ENCODE measurements at regions not wholly inside any gene's neighbourhood (a gene's known extent, or its start where the extent isn't known, plus 50 kb on each side); places are given as distances from the start of the nearest gene placed in this dataset.

GRCh38 chr14:97410667-97411620, 613.8 kb downstream of the VRK1 start:
- DNase-seq, result no peak

GRCh38 chr14:97411938-97412612, 614.9 kb downstream of the VRK1 start:
- no peak for DNase-seq

- no peak for DNase-seq
Observed at GRCh38 chr14:97413022-97413539, 615.9 kb downstream of the VRK1 start.

GRCh38 chr14:97413966-97414717, 617.0 kb downstream of the VRK1 start:
- no peak for DNase-seq

GRCh38 chr14:97414718-97415098, 617.5 kb downstream of the VRK1 start:
- DNase-seq, result no peak

GRCh38 chr14:97415907-97416306, 618.7 kb downstream of the VRK1 start:
- DNase-seq, result no peak

- no peak for DNase-seq
Observed at GRCh38 chr14:97416550-97416949, 619.4 kb downstream of the VRK1 start.

- DNase-seq, result no peak
Observed at GRCh38 chr14:97417331-97417730, 620.1 kb downstream of the VRK1 start.

- DNase-seq, result no peak
Observed at GRCh38 chr14:97420211-97420610, 623.0 kb downstream of the VRK1 start.

- DNase-seq, result no peak
Observed at GRCh38 chr14:97426776-97427175, 629.6 kb downstream of the VRK1 start.

- no peak for DNase-seq
Observed at GRCh38 chr14:97428808-97429440, 631.7 kb downstream of the VRK1 start.

- no peak for DNase-seq
Observed at GRCh38 chr14:97432586-97432985, 635.4 kb downstream of the VRK1 start.

- DNase-seq, result no peak
Observed at GRCh38 chr14:97441740-97442362, 644.7 kb downstream of the VRK1 start.

GRCh38 chr14:97442363-97442762, 645.2 kb downstream of the VRK1 start:
- no peak for DNase-seq

GRCh38 chr14:97443412-97443811, 646.2 kb downstream of the VRK1 start:
- no peak for DNase-seq

- DNase-seq, result no peak
Observed at GRCh38 chr14:97444248-97444647, 647.1 kb downstream of the VRK1 start.

GRCh38 chr14:97445367-97445766, 648.2 kb downstream of the VRK1 start:
- DNase-seq, result no peak

GRCh38 chr14:97446087-97446486, 648.9 kb downstream of the VRK1 start:
- no peak for DNase-seq

- DNase-seq, result no peak
Observed at GRCh38 chr14:97452314-97452713, 655.1 kb downstream of the VRK1 start.

GRCh38 chr14:97453991-97454390, 656.8 kb downstream of the VRK1 start:
- DNase-seq, result no peak

GRCh38 chr14:97456462-97456861, 659.3 kb downstream of the VRK1 start:
- DNase-seq, result no peak

GRCh38 chr14:97456958-97457357, 659.8 kb downstream of the VRK1 start:
- DNase-seq, result no peak

All from SHP77 (cell line).